ENCODE measurements at regions not wholly inside any gene's neighbourhood (a gene's known extent, or its start where the extent isn't known, plus 50 kb on each side); places are given as distances from the start of the nearest gene placed in this dataset.

DNA sequence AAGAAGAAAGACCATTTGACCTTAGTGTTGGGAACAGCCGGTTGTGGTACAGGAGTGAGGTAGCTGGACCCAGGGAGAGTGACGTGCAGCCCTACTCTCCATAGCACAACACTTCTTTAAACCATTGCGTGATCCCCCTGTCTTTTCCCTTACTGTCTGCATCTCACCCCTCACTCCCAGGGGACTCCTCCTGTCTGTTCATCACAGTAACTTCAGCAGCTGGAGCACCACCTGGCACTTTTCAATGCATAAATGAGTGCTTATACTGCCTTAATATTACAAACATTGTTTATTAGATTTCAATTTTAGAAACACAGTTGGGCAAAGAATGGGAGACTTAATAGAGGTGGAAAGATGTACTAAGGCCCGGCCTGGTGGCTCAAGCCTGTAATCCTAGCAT is 285.5 kb downstream of the UQCRFS1 start:
- DNase-seq: no peak

DNA sequence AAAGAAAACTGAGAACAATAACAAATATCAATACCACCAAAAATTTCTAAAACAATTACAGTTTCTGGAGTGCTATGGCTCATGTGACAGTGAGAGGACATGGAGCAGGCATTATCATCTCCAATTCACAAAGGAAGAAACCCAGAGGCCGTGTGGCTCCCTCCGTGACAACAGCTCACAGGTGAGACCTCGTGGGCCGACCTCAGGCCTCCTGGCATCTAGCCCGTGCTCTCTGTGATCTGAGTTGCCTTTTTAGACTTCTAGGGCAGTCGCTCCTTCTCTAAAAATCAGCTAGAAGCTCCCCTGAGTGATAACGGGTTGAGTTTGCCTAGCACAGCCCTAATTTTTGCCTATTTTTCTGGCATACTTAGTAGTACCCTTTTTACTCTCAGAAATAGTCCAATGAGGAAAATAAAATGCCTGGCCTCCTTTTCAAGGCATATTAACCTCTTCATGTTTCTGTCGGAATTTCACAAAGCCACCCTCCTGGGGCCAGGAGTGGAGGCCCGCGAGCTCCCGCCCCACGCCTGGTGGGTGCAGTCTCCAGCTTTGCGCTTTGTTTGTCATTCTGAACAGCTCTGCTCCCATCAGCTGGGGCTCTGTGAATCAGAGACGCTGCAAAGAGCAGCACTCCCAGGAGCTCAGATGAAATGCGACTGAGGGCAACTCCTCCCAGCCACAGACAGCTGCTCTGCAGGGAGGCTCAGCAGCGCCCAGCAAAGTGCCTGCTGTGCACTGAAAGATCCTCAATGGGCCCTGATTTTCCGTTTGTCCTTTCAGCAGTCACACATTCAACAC is 292.5 kb downstream of the UQCRFS1 start:
- DNase-seq: no peak

DNA sequence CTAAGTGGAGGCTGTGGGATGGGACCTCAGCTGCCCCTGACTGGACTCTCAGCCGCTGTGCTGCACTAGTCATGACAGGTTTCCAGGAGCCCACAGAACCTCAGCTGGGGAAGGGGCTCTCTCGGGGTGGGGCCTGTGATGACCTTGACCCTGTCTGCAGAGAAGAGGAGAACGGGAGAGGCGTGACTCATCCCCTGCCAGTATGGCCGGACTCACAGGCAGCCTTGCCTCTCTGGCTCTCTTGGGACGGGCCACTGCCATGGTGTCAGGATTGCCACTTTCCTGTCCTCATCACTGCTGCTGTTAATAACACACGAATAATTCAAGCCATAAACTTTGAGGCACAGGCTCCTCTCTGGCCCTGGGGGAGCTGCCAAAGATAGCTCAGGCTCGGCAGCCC is 295.3 kb downstream of the UQCRFS1 start:
- DNase-seq: no peak

DNA sequence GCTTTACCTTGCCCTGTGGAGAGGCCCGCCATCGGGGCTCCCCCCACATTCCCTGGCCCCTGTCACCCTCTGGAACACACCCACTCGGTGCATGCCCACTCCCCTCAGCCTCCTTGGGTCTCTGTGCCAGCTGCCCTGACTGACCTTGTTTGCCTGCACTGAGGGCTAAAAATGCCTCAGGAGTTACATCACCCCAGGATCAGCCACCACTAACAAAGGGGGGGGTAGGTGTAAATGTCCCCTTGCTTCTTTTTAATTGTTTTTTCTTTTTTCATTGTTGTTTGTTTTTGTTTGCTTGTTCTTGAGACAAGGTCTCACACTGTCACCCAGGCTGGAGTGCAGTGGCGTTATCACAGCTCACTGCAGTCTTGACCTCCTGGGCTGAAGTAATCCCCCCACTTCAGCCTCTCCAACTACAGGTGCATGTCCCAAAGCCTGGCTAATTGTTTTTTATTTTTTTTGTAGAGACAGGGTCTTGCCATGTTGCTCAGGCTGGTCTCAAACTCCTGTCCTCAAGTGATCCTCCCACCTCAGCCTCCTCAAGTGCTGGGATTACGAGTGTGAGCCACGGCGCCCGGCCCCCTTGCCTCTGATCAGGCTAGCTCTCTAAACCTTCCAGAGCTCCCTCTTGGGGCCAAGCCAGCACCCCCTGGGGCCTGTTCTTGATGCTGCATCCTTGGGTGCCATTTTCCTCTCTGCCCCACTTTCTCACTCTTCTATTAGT is 297.1 kb downstream of the UQCRFS1 start:
- no peak for DNase-seq

GRCh38 chr19:28915202-28915601 is 297.7 kb downstream of the UQCRFS1 start:
- DNase-seq: no peak

DNA sequence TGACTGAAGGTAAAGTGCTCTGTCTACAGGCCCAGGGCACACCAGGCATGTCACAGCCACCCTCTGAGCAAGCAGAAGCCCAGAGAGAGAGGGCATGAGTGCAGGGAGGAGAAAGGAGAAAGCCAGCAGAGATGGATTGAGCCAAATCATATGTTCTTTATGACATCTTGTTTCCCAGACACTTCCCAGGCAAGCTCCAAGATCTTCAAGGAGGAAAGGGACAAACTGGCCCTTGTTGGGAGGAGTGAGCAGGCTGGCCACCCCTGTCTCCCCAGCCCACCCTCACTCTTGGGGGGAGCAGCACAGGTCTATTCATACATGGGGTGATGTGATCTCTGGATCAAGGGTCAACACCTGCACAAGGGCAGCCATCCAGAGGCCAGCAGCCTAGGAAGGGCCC is 298.8 kb downstream of the UQCRFS1 start:
- DNase-seq: no peak

DNA sequence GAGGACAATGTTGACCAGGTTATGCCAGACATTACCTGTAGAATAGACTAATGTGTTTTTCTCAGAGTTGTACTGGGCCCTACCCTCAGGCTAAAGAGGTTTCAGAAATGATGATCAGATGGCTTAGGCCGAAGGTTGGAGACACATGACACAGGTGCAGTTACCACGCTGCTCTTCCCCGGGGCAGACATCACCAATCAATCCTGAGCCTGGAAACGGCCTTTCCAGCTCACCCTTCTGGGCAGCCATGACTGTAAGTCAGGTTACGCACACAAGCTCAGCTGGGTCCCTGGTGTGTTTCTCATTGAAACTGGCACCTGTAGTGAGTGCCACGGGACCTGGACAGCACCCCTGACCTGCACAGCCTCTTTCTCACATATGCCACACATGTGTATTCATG is 299.3 kb downstream of the UQCRFS1 start:
- DNase-seq: no peak

DNA sequence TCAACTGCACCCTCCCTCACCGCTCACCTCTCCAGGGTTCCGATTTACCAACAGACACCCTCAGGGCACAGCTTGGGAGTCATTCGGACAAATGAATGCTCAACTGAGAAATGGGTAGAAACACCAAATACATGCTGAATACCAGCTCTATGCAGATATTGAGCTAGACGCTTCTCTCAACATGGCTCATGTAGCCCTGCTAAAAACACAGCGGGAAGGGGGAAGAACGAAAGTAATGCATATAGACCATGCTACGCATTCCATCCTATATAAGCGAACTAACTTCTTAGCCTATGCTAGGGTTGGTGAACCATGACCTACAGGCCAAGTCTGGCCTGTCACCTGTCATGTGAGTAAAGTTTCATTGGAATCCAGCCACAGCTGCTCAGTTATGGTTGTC is 304.0 kb downstream of the UQCRFS1 start:
- no peak for DNase-seq

GRCh38 chr19:28907534-28907933 is 305.4 kb downstream of the UQCRFS1 start:
- DNase-seq: no peak

DNA sequence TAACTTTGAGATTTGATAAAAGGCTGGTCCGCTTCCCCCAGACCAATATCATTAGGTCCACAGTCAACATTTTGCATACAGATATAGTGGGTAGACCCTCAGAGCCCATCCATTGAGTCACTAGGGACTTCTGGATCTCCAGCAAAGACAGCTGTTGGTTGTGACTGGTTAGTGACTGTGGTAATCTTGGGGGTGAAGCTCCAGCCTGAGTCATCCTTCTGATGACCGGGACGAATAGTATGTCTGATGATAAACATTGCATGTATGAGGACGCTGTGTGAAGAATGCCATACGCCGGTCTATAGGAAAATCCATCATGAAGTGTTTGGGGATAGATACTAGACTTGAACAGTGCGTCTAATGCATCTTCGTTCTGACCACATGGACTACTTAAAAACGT is 307.0 kb downstream of the UQCRFS1 start:
- no peak for DNase-seq

- no peak for DNase-seq
Observed at GRCh38 chr19:28899703-28900102, 313.2 kb downstream of the UQCRFS1 start.

DNA sequence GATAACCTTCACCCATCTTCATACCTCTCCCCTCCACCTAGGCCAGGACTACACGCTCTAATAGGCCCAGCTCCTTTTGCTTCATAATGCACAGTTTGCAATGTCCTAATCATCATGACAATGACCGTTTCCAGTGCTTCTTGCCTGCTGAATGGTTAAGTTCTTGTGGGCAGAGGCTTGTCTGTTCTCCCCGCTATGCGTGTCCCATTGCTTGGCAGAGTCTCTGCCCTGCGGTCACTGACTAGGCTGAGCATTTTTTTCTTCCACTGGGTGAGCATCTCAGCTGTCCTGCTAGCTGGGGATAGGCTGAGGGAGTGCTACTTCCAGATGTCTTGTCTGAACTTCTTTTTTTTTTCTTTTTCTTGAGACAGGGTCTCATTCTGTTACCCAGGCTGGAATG is 314.7 kb downstream of the UQCRFS1 start:
- no peak for DNase-seq

DNA sequence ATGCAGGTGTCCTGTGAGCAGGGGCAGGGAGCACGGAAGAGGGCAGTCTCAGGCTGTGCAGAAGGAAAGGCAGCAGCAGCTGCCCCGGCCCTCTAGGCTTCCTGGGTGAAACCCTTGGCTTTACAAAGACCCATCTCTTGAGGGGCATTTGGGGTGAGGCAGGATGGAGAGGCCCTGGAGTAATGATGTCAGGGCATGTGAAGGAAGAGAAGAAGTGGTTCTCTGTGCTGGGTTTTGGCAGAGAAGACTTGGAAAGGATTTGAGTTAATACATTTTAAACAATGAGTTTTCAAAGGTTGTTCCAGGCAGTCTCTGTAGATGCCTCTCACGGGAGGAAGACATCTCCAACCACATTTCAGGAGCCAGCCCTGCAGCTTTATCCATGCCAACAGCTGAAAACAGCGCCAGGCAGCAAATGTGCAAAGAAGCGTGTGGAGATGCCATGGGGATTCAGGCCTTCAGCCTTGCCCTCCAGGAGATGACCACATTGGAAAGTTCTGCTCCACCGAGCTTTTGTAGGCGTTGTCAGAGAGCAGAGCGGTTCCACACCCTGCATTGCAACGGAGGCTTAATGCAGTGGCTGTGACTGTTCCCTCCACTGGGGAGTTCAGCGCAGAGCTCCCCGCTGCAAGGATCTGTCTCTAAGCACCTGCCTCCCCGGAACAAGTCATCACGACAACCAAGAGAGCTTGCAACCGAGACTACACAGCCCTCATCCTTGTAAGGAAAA is 322.8 kb downstream of the UQCRFS1 start:
- no peak for DNase-seq

DNA sequence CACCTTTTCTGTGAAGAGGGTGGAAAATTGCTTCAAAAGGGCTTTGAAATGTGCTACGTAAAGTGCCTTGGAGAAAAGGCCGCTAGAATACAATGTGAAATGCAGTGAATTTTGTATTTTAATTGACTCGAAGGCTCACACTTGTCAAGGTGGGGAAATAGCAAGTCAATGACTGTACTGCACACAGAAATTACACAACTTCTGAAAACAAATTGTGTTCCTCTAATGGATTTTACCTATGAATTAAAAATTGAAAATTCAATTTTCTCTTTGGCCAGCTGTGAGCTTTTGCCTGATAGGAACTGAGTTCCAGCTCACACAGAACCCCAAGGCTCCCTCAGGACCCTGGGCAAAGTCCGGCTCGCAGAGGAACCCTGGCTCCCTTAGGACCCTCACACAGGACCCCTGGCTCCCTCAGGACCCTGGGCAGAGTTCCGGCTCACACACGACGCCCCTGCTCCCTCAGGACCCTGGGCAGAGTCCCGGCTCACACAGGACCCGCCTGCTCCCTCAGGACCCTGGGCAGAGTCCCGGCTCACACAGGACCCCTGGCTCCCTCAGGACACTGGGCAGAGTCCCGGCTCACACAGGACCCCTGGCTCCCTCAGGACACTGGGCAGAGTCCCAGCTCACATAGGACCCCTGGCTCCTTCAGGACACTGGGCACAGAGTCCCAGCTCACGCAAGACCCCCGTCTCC is 324.9 kb downstream of the UQCRFS1 start:
- DNase-seq: no peak

DNA sequence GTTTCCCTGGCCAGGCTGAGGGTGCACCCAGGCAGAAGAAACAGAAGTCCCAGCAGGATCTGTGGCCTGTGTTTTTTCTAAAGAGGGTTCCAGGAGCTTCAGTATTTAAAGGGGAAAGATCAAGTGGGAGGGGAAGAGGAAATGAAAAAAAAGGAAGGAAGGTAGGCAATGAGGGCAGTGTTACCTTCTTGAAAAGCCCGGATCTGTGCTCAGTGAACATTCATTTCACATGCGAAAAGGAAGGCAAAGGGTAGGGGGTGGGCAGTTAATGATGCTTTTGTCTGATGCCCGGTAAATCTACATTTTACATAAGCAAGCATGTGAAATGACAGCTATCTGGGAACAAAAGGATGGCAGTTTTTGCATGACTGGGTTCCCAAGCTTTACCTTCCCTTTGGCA is 326.2 kb downstream of the UQCRFS1 start:
- no peak for DNase-seq

GRCh38 chr19:28885965-28886364 is 327.0 kb downstream of the UQCRFS1 start:
- DNase-seq: no peak

DNA sequence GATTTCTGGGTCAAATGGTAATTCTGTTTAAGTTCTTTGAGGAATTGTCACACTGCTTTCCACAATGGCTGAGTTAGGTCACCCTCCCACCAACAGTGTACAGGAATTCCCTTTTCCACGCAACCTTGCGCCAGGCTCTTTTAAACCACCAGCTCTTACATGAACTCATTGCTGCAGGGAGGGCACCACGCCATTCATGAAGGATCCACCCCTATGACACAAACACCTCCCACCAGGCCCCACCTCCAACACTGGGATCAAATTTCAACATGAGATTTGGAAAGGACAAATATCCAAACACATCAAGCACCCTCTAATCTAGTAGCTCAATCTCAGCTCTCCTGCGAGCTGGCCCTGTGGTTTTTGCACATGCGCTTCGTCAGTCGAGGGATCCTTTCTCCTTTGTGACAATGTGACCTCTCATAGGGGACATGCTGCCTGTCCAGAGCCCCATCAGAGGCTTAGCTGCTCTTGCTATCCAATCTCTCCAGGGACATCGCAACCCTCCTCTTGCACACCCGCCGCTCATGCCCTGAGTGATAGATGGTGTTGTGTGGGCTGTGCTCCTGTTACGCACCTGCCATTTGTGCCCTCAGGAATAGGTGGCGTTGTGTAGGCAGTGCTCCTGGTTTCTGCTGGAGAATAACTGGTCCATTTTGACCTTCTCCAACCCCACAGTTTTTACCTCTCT is 328.0 kb downstream of the UQCRFS1 start:
- no peak for DNase-seq

- no peak for DNase-seq
Observed at GRCh38 chr19:28883241-28883693, 329.7 kb downstream of the UQCRFS1 start.

- no peak for DNase-seq
Observed at GRCh38 chr19:28882818-28883217, 330.1 kb downstream of the UQCRFS1 start.

- no peak for DNase-seq
Observed at GRCh38 chr19:28881616-28882015, 331.3 kb downstream of the UQCRFS1 start.

- DNase-seq: no peak
Observed at GRCh38 chr19:28880735-28881401, 332.1 kb downstream of the UQCRFS1 start.

Measured in left hindlimb (tissue), 1 donor.